AG04450 (cell line): ENCODE measurements at regions not wholly inside any gene's neighbourhood (a gene's known extent, or its start where the extent isn't known, plus 50 kb on each side); places are given as distances from the start of the nearest gene placed in this dataset.

Source experiments
- CTCF ChIA-PET: fragments of 300-600, 350-600 bp; formaldehyde crosslinking; extraction: SDS; loops from one replicate; lab custom pipeline; 2022; ENCODE audit warnings: antibody characterized with exemption, inconsistent platforms; lab: Charles Lee
- POLR2A ChIA-PET: fragments of 350-600 bp; formaldehyde crosslinking; extraction: SDS; loops from one replicate; lab custom pipeline; 2021; ENCODE audit warnings: antibody characterized with exemption, inconsistent platforms; lab: Yijun Ruan, JAX
- DNase-seq: peaks from one replicate; pipeline ENCODE4 v3.0.0-alpha.2; 2011; ENCODE audit warnings: low read depth, low spot score
- H3K27ac ChIP-seq: one replicate; pipeline ENCODE4 v1.5.1; 2012; ENCODE audit warnings: low read depth, low read length, control low read depth
- H3K27me3 ChIP-seq: one replicate; pipeline ENCODE4 v1.6.0; 2012; ENCODE audit warnings: low read length; ENCODE audit not compliant: control insufficient read depth, insufficient read depth
- H3K4me3 ChIP-seq: 2 replicates; pipeline ENCODE4 v1.5.1; 2011; ENCODE audit warnings: mild to moderate bottlenecking, low read depth, low read length, control low read depth
- H3K9me3 ChIP-seq: 2 replicates; pipeline ENCODE4 v1.5.1; 2012; ENCODE audit warnings: low read length; ENCODE audit not compliant: control insufficient read depth, insufficient read depth
- TF ChIP-seq, protein P1 (sequence below): IDR thresholded peaks from 2 replicates; pipeline ENCODE4 v1.5.1; 2011; ENCODE audit warnings: low read depth, low read length, control low read depth, inconsistent platforms

DNA sequence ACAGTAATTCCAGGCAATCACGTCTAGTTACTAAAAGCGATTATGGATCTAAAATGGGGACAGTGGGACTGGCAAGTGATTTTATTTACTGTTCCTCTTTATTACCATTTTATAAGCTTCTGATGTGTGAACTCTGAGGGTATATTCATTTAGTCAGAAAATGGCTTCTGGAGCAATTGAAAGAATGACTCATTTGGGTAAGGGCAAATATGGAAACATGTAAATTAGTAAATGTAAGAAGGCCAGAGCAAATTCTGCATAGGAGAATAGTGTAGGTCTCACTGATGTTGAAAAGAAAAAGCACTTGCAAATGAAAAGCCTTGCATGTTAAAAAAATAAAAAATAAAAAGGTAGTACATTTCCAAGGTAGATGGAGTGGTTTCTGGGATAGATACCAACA is 262.2 kb downstream of the KLF5 start:
- no peak for DNase-seq
- Histone ChIP-seq H3K27ac (no peak overlapping the region), H3K27me3 (no peaks in the 10 kb centered on the region), H3K4me3 (no peak overlapping the region), H3K9me3 (no peaks in the 10 kb centered on the region)
- CTCF ChIA-PET = no interaction called here
- TF ChIP-seq, protein P1, sequence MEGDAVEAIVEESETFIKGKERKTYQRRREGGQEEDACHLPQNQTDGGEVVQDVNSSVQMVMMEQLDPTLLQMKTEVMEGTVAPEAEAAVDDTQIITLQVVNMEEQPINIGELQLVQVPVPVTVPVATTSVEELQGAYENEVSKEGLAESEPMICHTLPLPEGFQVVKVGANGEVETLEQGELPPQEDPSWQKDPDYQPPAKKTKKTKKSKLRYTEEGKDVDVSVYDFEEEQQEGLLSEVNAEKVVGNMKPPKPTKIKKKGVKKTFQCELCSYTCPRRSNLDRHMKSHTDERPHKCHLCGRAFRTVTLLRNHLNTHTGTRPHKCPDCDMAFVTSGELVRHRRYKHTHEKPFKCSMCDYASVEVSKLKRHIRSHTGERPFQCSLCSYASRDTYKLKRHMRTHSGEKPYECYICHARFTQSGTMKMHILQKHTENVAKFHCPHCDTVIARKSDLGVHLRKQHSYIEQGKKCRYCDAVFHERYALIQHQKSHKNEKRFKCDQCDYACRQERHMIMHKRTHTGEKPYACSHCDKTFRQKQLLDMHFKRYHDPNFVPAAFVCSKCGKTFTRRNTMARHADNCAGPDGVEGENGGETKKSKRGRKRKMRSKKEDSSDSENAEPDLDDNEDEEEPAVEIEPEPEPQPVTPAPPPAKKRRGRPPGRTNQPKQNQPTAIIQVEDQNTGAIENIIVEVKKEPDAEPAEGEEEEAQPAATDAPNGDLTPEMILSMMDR = no peak
- POLR2A ChIA-PET = no interaction called here

DNA sequence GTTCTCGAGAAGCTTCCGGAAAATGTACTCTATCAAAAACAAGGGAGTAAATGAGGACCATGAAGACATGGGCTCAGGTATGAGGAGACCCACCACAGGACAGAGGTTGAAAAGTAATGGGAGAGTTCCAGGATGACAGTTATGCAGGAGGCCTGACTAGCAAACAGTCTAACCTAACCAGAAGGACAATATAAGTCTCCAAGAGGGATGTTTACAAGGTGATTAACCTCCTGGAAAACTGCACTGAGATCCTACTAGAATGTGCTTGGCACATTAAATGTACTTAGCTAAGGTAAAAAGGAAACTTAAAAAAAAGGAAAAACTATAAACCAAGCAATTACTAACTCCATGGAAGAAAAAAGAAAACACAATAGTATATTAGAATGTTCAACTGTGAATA is 258.3 kb downstream of the KLF5 start:
- TF ChIP-seq, protein P1 = no peak
- H3K4me3 ChIP-seq = no peak overlapping the region
- CTCF ChIA-PET = no interaction called here
- no peaks in the 10 kb centered on the region; the same call in 1 of the 2 replicates for H3K9me3 ChIP-seq
- H3K27me3 ChIP-seq = no peaks in the 10 kb centered on the region
- no peak overlapping the region for H3K27ac ChIP-seq
- DNase-seq = no peak
- POLR2A ChIA-PET = no interaction called here

DNA sequence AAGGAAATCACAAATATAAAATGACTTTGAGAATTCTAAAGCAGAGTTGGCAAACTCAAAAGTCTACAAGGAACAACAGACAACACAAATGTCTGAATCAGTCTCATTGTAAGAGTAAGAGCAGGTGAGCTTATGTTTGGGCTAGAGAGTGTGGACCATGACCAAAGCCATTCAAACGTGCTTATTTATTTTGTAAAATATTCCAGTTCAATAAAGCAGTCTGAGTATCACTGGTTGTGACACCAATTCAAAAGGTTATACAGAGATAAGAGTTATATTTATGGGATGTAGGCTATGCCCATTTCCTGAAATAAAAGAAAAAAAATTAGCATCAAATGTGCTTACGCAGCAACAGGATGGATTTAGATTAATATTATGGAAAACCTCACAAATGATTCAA is 251.6 kb downstream of the KLF5 start:
- ChIA-PET CTCF (no interaction called here), POLR2A (no interaction called here)
- no peak overlapping the region for H3K4me3 ChIP-seq
- no peak for DNase-seq
- no peak overlapping the region for H3K27ac ChIP-seq
- H3K9me3 ChIP-seq = no peaks in the 10 kb centered on the region
- no peaks in the 10 kb centered on the region for H3K27me3 ChIP-seq
- TF ChIP-seq, protein P1 = no peak

DNA sequence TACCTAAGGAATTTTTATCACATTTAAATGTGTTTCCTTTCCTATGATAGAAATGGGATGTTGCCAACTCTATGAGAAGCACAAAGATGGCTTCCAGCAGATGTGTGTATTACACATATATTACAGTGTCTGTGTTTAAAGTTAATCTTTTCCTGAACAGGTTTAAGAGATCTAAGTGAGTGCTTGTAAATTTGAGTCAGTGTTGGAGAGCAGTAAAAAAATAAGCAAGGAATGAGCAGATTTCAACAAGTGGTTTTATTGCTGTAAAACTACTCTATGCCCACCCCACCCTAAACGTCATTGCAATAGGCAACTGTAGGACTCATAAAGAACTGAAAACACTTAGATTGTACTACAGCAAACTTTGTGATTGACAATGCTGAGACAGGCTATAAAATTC is 248.7 kb downstream of the KLF5 start:
- Histone ChIP-seq H3K27me3 (no peaks in the 10 kb centered on the region), H3K9me3 (no peaks in the 10 kb centered on the region), H3K4me3 (no peak overlapping the region), H3K27ac (no peak overlapping the region)
- no peak for DNase-seq
- ChIA-PET POLR2A (no interaction called here), CTCF (no interaction called here)
- TF ChIP-seq, protein P1 = no peak

- no peak for DNase-seq
- POLR2A ChIA-PET = no interaction called here
- no peak overlapping the region for H3K4me3 ChIP-seq
These were observed 247.9 kb downstream of the KLF5 start for GRCh38 chr13:73306688-73307087.

More at GRCh38 chr13:73306688-73307087, 247.9 kb downstream of the KLF5 start:
- TF ChIP-seq, protein P1 = no peak
- Histone ChIP-seq H3K27ac (no peak overlapping the region), H3K9me3 (no peaks in the 10 kb centered on the region), H3K27me3 (no peaks in the 10 kb centered on the region)
- CTCF ChIA-PET = no interaction called here
